OCI-LY3 (cell line): ENCODE measurements at regions not wholly inside any gene's neighbourhood (a gene's known extent, or its start where the extent isn't known, plus 50 kb on each side); places are given as distances from the start of the nearest gene placed in this dataset.
"Not testable (repeated sequence)": the region's sequence is repeated elsewhere in the genome, so short reads cannot be mapped to it uniquely, and the experiment has no call there.

Experiments used
- H2AFZ ChIP-seq: fragments of 200-600, 300-600 bp; shearing (Covaris generic); 2 replicates; pipeline ENCODE4 v1.6.0; 2014; ENCODE audit warnings: antibody characterized with exemption, low read depth, low read length
- H3K27ac ChIP-seq: fragments of 200-600, 300-600 bp; sonication (generic); 2 replicates; pipeline ENCODE4 v1.5.1; 2014; ENCODE audit warnings: mild to moderate bottlenecking, low read length, moderate library complexity, mixed read lengths
- H3K27me3 ChIP-seq: fragments of 200-600, 300-600 bp; sonication (generic); 2 replicates; pipeline ENCODE4 v1.6.1; 2014; ENCODE audit warnings: low read depth, low read length, mixed read lengths
- H3K36me3 ChIP-seq: fragments of 200-600, 300-600 bp; sonication (generic); replicated peaks from 2 replicates; pipeline ENCODE3; 2014; ENCODE audit warnings: low read depth, low read length, mixed read lengths
- H3K4me1 ChIP-seq: fragments of 300-600, 200-600 bp; sonication (generic); 2 replicates; pipeline ENCODE4 v1.6.1; 2014; ENCODE audit warnings: low read length, mixed read lengths
- H3K4me2 ChIP-seq: fragments of 200-600, 300-600 bp; sonication (generic); 2 replicates; pipeline ENCODE4 v1.6.1; 2014; ENCODE audit warnings: low read length, mixed read lengths
- H3K4me3 ChIP-seq: fragments of 300-600, 200-600 bp; sonication (generic); 2 replicates; pipeline ENCODE4 v1.5.1; 2014; ENCODE audit warnings: antibody characterized with exemption, mild to moderate bottlenecking, low read length, moderate library complexity
- H3K79me2 ChIP-seq: fragments of 300-600, 200-600 bp; shearing (Covaris generic); 2 replicates; pipeline ENCODE4 v1.6.1; 2014; ENCODE audit warnings: mild to moderate bottlenecking, low read length, mixed read lengths
- H3K9ac ChIP-seq: fragments of 300-600, 200-600 bp; shearing (Covaris generic); 2 replicates; pipeline ENCODE4 v1.6.0; 2014; ENCODE audit warnings: mild to moderate bottlenecking, low read length, moderate library complexity
- H3K9me3 ChIP-seq: fragments of 200-600, 300-600 bp; shearing (Covaris generic); 2 replicates; pipeline ENCODE4 v1.6.1; 2014; ENCODE audit warnings: low read length, mixed read lengths; ENCODE audit not compliant: insufficient read depth
- H4K20me1 ChIP-seq: fragments of 200-600, 300-600 bp; sonication (generic); 2 replicates; pipeline ENCODE4 v1.6.1; 2016; ENCODE audit warnings: low read length, mixed read lengths; ENCODE audit not compliant: insufficient read depth
- EZH2phosphoT487 ChIP-seq: fragments of 200-600 bp; shearing (Covaris generic); IDR thresholded peaks from 2 replicates; pipeline ENCODE4 v1.6.1; 2018; ENCODE audit warnings: antibody characterized with exemption, mixed run types, low read depth
- TF ChIP-seq, protein P1 (sequence below): fragments of 200-600, 300-600 bp; sonication (generic); IDR thresholded peaks from 2 replicates; pipeline ENCODE4 v1.5.1; 2014; ENCODE audit warnings: antibody characterized with exemption, low read length, low read depth

DNA sequence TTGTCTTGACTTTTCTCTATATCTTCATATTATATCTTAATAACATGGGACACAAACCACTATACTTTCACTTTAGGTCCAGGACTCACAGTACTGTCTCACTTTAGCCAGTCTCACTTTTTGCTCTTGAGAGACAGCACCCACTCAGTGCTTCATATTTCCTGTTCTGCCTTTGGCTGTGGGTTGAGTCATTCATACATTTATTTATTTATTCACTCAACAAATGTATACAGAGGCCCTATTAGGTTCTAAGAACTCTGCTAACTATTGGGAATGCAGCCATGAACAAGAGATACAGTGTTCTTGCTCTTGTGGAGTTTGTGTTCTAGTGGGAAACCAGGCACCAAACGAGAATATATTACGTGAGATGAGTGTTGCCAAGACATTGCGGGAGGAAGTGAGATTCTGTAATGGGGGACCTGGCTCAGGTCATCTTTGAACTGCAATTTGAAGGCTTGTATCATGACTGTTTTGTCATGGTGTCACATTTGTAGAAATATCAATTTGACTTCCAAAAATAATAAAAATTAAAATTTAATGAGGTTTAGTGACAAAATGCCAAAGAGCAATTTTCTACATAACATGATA, 190.1 kb downstream of the SDHAF3 start:
- H3K79me2 ChIP-seq, result no peaks in the 10 kb centered on the region

DNA sequence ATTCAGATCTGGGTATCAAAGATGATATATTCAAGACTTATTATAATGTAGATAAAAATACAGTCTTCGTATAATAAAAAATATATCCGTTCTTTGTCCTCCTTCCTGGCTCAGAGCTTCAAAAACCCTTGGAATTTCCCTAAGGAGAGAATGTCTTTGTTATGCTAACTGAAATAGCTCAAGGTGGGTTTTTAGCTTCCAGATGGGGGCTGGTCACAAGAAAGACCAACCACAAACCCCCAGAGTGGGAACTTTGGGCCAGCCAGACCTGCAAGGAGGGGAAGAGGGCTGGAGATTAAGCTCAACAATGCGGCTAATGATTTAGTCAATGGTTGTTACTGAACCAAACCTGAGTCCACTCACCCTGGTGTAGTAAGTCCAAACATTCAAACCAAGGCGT, 196.4 kb downstream of the SDHAF3 start:
- Histone ChIP-seq H3K4me1 (peaks cover 15% of the 10 kb centered on the region), H3K79me2 (no peaks in the 10 kb centered on the region), H3K27me3 (no peaks in the 10 kb centered on the region), H3K9me3 (no peaks in the 10 kb centered on the region), H3K27ac (no peak overlapping the region), H3K36me3 (no peaks in the 10 kb centered on the region), H3K4me2 (no peak overlapping the region), H3K4me3 (no peak overlapping the region), H3K9ac (no peak overlapping the region), H4K20me1 (no peaks in the 10 kb centered on the region), H2AFZ (no peak overlapping the region)
- TF ChIP-seq, protein P1, sequence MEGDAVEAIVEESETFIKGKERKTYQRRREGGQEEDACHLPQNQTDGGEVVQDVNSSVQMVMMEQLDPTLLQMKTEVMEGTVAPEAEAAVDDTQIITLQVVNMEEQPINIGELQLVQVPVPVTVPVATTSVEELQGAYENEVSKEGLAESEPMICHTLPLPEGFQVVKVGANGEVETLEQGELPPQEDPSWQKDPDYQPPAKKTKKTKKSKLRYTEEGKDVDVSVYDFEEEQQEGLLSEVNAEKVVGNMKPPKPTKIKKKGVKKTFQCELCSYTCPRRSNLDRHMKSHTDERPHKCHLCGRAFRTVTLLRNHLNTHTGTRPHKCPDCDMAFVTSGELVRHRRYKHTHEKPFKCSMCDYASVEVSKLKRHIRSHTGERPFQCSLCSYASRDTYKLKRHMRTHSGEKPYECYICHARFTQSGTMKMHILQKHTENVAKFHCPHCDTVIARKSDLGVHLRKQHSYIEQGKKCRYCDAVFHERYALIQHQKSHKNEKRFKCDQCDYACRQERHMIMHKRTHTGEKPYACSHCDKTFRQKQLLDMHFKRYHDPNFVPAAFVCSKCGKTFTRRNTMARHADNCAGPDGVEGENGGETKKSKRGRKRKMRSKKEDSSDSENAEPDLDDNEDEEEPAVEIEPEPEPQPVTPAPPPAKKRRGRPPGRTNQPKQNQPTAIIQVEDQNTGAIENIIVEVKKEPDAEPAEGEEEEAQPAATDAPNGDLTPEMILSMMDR, result no peak
- no peak for TF ChIP-seq EZH2phosphoT487

More for the DNA sequence above, 190.1 kb downstream of the SDHAF3 start:
- Histone ChIP-seq H3K9ac (no peak overlapping the region), H2AFZ (no peak overlapping the region), H3K4me2 (peak overlapping the region; percentile 30), H4K20me1 (no peaks in the 10 kb centered on the region), H3K36me3 (peaks cover 4% of the 10 kb centered on the region), H3K9me3 (no peaks in the 10 kb centered on the region), H3K27me3 (0 out of 2 replicates have a peak, but pooled peaks cover 2% of the 10 kb centered on the region), H3K4me1 (peaks cover 32% of the 10 kb centered on the region), H3K27ac (no peak overlapping the region), H3K4me3 (no peak overlapping the region)
- TF ChIP-seq EZH2phosphoT487, result no peak
- TF ChIP-seq, protein P1, result no peak

DNA sequence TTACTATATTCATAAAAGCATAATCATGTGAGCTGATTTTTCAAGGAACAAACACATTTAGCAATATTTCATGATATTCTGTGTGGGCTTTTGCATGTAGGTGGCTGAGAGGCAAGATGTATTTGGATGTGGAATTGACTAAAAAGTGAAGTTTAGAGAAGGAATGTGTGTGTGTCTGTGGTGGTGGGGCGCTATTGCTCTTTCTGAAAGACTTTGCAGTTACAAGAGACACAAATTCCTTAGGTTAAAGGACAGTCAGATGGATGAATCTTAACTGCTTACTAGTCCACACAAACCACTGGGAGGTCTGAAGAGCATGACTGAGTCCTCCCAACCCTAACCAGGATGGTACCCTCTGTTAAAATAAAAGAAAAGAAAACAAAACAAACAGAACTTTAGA, 200.1 kb downstream of the SDHAF3 start:
- Histone ChIP-seq H4K20me1 (no peaks in the 10 kb centered on the region), H3K4me1 (peaks cover 24% of the 10 kb centered on the region), H3K4me3 (no peak overlapping the region), H3K27me3 (no peaks in the 10 kb centered on the region), H3K79me2 (no peaks in the 10 kb centered on the region), H2AFZ (no peak overlapping the region), H3K36me3 (no peaks in the 10 kb centered on the region), H3K9me3 (no peaks in the 10 kb centered on the region), H3K4me2 (peak overlapping the region; percentile 19; the same call in 1 of the 2 replicates), H3K9ac (no peak overlapping the region), H3K27ac (no peak overlapping the region)
- TF ChIP-seq, protein P1, result peak; percentile 49
- no peak for TF ChIP-seq EZH2phosphoT487

DNA sequence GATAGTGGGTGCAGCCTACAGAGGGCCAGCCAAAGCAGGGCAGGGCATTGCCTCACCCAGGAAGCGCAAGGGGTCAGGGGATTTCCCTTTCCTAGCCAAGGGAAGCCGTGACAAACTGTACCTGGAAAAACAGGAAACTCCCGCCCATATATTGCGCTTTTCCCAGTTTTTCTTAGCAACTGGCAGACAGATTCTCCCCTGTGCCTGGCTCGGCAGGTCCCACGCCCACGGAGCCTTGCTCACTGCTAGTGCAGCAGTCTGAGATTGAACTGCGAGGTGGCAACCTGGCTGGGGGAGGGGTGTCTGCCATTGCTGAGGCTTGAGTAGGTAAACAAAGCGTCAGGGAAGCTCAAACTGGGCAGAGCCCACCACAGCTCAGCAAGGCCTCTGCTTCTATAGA, 212.4 kb downstream of the SDHAF3 start:
- not testable (repeated sequence) for H4K20me1 ChIP-seq, H3K36me3 ChIP-seq, H2AFZ ChIP-seq, H3K79me2 ChIP-seq, H3K9ac ChIP-seq, H3K27me3 ChIP-seq, H3K27ac ChIP-seq, H3K9me3 ChIP-seq, H3K4me2 ChIP-seq, H3K4me3 ChIP-seq
- H3K4me1 ChIP-seq, result peaks cover 15% of the 10 kb centered on the region

DNA sequence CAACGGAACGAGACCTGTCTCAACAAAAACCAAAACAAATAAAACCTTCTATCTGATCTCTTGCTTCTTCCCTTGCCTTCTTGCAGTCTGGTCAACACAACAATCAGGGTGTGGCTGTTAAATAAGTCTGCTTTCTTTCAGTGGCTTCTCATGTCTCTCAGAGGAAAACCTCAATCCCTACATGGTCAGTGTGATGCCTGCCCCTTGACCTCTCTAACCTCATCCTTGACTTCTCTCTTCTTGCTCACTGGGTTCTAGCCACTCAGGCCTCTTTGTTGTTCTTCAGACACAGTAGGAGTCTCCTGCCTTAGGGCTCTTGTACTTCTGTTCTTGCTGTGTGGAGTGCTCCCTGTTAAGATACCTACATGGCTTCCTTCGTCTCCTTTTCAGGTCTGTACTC, 220.4 kb downstream of the SDHAF3 start:
- Histone ChIP-seq H3K9me3 (no peaks in the 10 kb centered on the region), H3K4me3 (no peak overlapping the region), H4K20me1 (no peaks in the 10 kb centered on the region), H3K27me3 (no peaks in the 10 kb centered on the region), H3K4me1 (no peaks in the 10 kb centered on the region), H3K79me2 (no peaks in the 10 kb centered on the region), H3K9ac (no peak overlapping the region), H3K4me2 (no peak overlapping the region), H2AFZ (no peak overlapping the region), H3K27ac (no peak overlapping the region), H3K36me3 (no peaks in the 10 kb centered on the region)
- no peak for TF ChIP-seq EZH2phosphoT487
- TF ChIP-seq, protein P1, result no peak
